Ovary (tissue), 3 donors: ENCODE measurements at regions not wholly inside any gene's neighbourhood (a gene's known extent, or its start where the extent isn't known, plus 50 kb on each side); places are given as distances from the start of the nearest gene placed in this dataset.

ENCODE experiments used
- EP300 ChIP-seq: sonication (generic); formaldehyde crosslinking; IDR thresholded peaks from one replicate; pipeline ENCODE4 v1.6.1; 2017; ENCODE audit warnings: antibody characterized with exemption
- TF ChIP-seq, protein P1 (sequence below), 3 donors: fragments of 450-650 bp in 2 of 3; fragments of 200-600 bp in 1 of 3; IDR thresholded peaks; one replicate each; pipeline versions ENCODE4 v1.5.1 to v1.8.0; 2016 to 2022; ENCODE audit warnings: antibody characterized with exemption in 3 of 3, mild to moderate bottlenecking in 1 of 3
- donor health status: DM: no; HTN: no; CAD: no.

DNA sequence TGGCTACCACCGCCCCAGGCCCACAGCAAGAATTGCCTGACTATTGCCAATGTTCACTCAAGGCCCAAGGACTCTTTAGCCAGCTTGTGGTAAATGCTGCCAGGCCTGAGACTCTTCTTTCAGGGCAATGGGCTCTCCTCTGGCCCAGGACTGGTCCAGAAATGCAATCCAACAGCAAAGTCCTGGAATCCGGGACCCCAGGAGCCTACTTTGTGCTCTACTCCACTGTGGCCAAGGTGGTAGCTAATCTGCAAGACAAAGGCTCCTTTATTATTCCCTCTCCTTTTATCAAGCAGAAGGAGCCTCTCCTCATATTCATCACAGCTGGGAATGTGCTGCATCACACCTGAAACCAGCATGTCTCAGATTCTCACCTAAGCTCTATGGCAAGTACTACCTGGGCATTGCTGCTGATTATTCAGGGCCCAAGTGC, 107.6 kb upstream of the PRSS58 start:
- TF ChIP-seq, protein P1, sequence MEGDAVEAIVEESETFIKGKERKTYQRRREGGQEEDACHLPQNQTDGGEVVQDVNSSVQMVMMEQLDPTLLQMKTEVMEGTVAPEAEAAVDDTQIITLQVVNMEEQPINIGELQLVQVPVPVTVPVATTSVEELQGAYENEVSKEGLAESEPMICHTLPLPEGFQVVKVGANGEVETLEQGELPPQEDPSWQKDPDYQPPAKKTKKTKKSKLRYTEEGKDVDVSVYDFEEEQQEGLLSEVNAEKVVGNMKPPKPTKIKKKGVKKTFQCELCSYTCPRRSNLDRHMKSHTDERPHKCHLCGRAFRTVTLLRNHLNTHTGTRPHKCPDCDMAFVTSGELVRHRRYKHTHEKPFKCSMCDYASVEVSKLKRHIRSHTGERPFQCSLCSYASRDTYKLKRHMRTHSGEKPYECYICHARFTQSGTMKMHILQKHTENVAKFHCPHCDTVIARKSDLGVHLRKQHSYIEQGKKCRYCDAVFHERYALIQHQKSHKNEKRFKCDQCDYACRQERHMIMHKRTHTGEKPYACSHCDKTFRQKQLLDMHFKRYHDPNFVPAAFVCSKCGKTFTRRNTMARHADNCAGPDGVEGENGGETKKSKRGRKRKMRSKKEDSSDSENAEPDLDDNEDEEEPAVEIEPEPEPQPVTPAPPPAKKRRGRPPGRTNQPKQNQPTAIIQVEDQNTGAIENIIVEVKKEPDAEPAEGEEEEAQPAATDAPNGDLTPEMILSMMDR (IDR thresholded peaks at IDR 0.05), result no peak
- TF ChIP-seq EP300, result no peak
